NOMO-1 (cell line): ENCODE measurements at regions not wholly inside any gene's neighbourhood (a gene's known extent, or its start where the extent isn't known, plus 50 kb on each side); places are given as distances from the start of the nearest gene placed in this dataset.
"Not testable (repeated sequence)": the region's sequence is repeated elsewhere in the genome, so short reads cannot be mapped to it uniquely, and the experiment has no call there.

Experiments
- DNase-seq, 2 experiments: peaks; one replicate each; lab custom pipeline; 2025; ENCODE audit not compliant: unreplicated experiment in 2 of 2; lab: John Stamatoyannopoulos, UW

GRCh38 chr15:54850101-54850500, 346.6 kb downstream of the RSL24D1 start:
- no peak for DNase-seq

DNA sequence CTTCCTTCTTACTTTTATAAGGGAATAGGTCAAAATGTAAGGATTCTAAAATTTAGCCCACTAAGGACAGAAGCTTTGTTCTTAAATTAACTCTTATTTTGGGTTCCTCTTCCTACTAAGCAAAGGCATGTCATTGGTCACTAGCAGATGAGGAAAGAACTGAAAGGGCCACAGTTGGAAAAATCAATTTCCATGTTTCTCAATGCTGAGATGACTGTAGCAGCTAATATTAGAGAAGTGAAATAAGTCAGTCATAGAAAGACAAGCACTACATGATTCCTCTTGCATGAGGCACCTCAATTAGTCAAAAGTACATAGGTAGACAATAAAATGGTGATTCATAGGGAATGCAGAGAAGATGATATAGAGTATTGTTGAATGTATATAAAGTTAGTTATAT, 353.7 kb downstream of the RSL24D1 start:
- peak; percentile 53 to 90 for DNase-seq

DNA sequence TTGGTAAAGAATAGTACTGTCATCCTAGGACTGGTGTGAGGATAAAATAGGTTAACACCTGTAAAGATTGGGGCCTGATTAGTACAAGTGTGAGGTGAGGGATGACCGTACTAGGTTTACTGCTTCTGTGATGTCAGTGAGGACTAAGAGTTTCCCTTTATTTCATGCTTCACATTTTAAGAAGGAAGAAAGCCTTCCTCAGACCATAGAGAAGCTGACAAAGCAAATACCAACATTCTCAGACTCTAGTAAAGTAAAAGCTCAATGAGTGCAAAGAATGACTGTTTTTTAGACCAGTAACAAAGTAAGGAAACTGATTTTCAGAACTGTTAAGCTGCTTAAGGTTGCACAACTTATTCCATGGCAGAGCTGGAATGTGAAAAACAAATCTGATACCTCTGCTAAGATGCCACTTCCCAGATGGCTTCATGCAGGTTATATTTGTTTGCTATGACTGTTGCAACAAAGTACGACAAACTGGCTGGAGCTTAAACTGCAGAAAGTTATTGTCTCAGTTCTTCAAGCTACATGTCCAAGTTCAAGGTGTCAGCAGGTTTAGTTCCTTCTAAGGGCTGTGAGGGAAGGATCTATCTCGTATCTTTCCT, 354.9 kb downstream of the RSL24D1 start:
- DNase-seq: peak in 1 of 2 experiments; percentile 5

DNA sequence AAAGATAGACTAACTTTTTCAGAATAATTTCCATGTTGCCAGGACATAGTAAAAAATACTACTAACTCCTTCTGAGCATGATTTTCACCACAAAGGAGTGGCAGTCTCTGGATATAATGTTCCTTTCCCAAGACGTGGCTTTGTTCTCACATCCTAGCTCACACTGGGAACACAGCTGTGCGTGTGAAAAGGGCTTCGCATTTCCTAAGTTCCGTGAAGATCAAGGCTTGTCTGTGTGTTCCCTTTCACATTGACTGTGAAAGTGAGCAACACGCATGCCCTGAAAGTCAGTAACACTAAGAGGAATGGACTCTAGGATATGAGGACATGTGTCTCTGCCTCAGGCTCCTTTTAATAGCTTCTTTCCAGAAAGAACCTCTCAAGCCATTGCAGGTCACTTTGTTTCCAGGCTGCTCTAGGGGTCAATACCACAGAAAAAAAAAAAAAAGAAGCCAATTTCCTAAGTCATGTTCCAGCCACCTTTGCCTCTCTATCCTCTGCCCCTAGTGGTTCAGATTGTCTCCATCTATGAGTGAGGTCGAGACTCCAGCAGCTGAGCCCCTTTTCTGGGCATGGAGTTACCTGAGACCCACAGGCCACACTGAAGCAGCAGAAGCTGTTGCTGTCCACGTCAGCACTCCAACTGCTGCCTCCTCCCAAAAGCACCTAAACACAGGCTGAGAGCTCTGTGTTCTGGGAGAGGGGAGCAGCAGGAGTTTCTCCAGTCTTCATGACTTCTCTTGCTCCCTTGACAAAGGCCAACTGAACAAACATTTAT, 355.9 kb downstream of the RSL24D1 start:
- no peak for DNase-seq

- no peak for DNase-seq
Observed at GRCh38 chr15:54839379-54839778, 357.4 kb downstream of the RSL24D1 start.

DNA sequence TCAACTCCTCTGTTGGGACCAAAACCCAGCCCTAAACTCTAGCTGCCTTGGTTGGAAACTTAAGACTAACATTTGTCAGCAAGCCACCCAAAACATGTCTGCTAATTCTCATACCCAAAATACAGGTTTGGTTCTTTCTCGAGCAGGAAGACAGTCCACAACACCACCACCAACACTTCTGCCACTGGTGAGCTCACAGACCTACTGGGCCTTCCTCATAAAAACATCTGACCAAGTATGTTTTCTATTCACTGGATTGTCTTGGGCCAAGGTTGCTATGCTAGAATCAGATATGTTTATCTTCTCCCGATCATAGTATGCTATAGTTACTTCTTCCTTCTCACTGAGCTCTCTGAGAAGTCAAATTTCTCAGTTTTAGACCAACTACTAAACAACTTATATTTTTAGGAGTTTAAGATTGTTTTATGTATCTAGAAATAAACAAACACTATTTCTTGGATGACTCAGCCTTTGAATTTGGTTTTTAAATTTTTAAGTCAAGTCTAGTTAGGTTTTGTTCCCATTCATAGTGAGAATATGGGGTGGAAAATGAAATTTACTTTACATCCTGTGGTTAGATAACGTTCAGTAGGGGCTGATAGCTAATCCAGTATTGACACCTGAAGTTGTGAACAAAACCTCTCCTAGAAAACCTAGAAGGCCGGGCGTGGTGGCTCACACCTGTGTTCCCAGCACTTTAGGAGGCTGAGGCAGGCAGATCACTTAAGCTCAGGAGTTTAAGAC, 360.5 kb downstream of the RSL24D1 start:
- DNase-seq: no peak

DNA sequence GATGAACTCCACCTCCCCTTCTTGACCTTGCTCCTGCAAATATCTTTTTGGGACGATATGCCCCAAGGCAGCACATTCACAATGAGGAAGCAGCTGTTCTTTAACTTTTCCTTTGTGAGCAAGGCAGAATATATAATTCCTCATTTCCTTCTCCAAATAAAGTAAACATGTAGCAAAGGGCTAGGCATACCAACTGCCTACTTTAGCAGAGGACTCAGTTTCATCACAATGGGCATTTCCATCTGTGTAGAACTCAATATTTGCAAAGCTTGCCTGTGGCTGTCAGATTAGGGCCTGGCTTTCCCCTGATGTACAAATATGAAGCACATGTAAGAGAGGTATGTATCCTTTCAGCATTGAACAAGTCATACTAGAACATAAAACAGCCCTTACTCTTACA, 366.9 kb downstream of the RSL24D1 start:
- no peak for DNase-seq

GRCh38 chr15:54820811-54821210, 375.9 kb downstream of the RSL24D1 start:
- DNase-seq: no peak

DNA sequence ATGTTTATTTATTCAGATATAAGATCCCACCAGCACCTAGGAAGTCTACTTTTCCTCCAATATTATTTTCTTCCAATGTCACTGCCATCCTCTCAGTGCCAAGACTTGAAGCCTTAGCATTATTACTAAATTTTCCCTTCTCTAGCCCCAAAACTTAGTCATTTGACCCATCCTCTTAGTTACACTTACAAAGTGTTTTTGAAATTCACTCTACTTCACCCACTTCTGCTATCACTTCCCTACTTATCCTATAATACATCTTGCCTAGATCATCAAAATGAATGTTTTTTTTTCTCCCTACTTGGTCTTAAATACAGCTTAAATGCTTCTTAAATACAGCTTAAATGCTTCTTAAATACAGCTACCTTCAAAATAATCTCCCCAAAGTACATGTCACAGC, 376.6 kb downstream of the RSL24D1 start:
- no peak for DNase-seq

DNA sequence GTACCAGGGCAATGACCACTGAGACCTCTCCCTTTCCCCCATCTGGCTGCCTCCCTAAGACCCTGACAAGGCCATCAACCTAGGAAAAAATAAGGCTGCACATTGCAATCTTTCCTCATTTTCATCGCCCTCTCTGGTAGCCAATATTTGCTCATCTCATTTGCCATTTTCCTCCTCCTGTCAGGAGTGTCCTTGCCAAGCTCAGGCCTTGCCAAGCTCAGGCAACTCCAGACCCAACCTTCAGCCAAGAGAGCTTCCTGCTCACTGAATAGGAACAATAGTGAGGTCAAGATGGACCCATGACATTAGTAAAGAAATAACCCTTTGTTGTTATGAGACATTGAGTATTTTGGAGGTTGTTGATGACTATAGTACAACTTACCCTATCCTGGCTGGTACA, 380.3 kb downstream of the RSL24D1 start:
- no peak for DNase-seq

DNA sequence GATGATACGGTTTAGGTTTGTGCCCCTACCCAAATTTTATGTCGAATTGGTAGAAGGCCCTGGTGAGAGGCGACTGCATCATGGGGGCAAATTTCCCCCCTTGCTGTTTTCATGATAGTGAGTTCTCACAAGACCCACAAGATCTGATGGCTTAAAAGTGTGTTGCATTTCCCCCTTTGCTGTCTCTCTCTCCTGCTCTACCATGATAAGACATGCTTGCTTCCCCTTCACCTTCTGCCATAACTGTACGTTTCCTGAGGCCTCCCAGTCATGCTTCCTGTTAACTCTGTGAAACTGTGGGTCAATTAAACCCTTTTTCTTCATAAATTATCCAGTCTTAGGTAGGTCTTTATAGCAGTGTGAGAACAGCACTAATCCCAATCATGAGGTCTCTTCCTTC, 381.2 kb downstream of the RSL24D1 start:
- no peak for DNase-seq

- DNase-seq: no peak
Observed at GRCh38 chr15:54812383-54812782, 384.4 kb downstream of the RSL24D1 start.

DNA sequence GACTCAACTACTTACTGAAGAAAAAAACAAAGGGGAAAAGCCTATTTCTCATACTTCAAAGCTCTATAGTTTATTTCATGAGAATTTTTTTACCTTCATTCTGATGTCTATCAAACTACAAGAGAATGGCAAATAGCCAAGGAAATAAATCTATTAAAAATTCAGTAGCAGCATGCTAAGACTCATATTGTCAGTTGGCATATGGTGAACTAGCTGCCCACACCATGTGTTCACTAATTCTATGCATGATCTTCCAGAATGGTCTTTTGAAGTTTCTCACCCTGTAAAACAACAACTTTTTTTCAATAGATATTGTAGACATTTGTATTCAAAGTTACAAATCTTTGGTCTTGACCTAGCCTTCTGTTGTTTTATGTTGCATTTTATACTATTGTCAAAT, 386.2 kb downstream of the RSL24D1 start:
- no peak for DNase-seq

GRCh38 chr15:54810031-54810430, 386.7 kb downstream of the RSL24D1 start:
- DNase-seq: no peak

DNA sequence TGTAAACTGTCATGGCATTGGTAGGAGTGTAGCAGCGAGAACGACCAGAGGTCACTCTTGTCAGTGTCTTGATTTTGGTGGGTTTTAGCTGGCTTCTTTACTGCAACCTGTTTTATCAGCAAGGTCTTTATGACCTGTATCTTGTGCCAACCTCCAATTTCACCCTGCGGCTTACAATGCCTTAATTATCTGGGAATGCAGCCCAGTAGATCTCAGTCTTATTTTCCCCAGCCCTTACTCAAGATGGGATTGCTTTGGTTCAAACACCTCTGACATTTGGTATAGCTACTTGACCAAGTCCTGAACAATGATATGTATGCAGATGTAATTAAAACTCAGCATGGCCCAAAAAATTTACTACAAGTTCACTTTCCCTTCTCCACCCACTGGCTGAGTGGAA, 388.4 kb downstream of the RSL24D1 start:
- DNase-seq: no peak

DNA sequence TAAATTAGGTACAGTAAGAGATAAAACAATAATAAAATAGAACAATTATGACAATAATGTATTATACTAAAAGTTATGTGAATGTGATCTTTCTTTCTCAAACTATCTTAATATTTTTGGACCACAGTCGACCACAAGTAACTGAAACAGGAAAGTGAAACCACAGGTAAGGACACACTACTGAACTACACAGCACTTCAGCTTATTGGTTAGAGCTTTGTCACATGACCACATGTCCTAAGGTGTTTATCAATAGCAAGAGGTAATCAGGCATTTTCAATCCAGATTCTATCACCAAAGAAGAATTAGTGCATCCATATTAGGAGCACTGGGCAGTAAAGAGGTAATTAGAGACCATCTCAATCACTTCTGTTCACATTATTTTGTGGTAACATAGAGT, 392.8 kb downstream of the RSL24D1 start:
- no peak for DNase-seq

DNA sequence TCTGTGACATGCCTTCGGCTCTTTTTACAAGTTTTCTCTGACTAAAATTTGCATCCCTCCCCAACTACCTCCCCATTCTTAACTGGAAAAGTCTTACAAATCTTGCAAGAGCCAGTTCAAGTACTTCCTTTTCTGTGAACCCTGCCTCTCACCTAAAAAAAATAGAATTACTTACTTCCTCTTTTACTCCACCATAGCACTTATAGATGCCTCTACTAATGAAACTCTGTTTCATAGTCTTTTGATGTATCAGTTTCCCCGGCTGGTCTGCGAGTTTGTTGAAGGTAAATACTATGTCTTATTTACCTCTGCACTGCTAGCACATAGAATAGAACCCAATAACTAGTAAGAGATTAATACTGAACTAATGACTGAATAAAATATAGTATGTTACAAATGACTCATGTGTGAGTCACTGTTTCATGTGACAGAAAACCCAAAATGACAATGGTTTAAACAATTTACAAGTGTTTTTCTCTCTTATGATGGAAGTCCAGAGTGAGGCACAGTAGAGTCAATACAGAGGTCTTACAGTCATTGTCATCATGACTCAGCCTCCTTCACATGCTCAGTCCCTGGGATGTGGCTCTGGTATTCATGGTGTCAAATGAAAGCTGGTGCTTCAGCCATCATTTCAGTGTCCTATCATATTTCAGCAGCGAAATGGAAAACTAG, 393.5 kb downstream of the RSL24D1 start:
- DNase-seq: peak; percentile 70 to 93

DNA sequence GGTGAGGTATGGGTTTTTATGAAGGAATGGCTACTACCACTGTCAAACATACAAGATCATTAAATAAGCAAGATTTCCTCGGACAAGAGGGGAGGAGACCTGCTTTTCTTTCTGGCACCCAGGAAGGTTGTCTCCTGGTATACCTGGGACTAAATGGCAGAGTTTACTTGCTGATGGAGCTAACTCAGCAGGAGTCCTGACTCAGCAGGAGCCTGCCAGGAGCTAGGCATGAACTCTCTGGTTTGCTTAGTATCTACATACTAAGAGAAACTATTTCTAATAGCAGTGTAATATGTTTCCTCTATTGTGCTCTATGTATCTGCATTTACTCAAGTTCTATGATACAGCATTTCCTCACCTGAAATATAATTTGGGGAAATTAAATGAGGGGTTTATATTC, 404.2 kb downstream of the RSL24D1 start:
- DNase-seq: no peak

GRCh38 chr15:54790693-54791092, 406.0 kb downstream of the RSL24D1 start:
- no peak for DNase-seq

DNA sequence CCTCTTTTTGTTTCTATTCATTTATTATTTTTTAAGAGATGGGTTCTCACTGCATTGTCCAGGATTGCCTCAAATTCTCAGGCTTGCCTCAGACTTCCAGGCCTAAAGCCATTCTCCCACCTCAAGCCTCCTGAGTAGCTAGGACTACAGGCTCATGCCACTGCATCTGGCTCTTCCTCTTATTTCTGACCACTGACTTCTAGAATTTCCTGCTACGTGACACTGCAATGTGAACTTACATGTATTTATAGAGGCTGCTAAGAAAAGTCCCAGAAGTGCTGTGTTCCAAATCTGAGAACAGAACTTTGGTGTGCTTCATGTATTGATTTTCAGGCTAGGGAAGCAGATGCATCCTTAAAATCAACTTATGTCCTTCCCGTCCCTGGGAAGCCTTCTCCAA, 407.4 kb downstream of the RSL24D1 start:
- peak; percentile 45 to 67 for DNase-seq

DNA sequence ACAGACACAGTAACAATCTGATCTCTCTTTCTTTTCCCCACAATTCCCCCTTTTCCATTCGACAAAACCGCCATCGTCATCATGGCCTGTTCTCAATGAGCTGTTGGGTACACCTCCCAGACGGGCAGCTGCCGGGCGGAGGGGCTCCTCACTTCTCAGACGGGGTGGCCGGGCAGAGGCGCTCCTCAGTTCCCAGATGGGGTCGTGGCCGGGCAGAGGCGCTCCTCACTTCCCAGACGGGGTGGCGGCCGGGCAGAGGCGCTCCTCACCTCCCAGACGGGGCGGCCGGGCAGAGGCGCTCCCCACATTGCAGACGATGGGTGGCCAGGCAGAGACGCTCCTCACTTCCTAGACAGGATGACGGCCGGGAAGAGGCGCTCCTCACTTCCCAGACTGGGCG, 415.5 kb downstream of the RSL24D1 start:
- not testable (repeated sequence) for DNase-seq
